Trophoblast cell (in vitro differentiated cells and primary cell): ENCODE measurements at regions not wholly inside any gene's neighbourhood (a gene's known extent, or its start where the extent isn't known, plus 50 kb on each side); places are given as distances from the start of the nearest gene placed in this dataset.
"Not testable (repeated sequence)": the region's sequence is repeated elsewhere in the genome, so short reads cannot be mapped to it uniquely, and the experiment has no call there.

Experiments
- DNase-seq, 2 donors: peaks; one replicate each; pipeline ENCODE4 v3.0.0-alpha.2; 2016
- H2AFZ ChIP-seq: 2 replicates; pipeline ENCODE4 v1.6.1; 2013; ENCODE audit warnings: low read length, moderate library complexity, mild to moderate bottlenecking; ENCODE audit not compliant: insufficient read depth, poor library complexity
- H2AK5ac ChIP-seq: 2 replicates; pipeline ENCODE4 v1.6.1; 2013; ENCODE audit warnings: mild to moderate bottlenecking, low read length
- H2BK120ac ChIP-seq: 2 replicates; pipeline ENCODE4 v1.6.1; 2013; ENCODE audit warnings: low read length, mild to moderate bottlenecking, moderate library complexity; ENCODE audit not compliant: insufficient read depth, poor library complexity
- H2BK12ac ChIP-seq: 2 replicates; pipeline ENCODE4 v1.6.1; 2013; ENCODE audit warnings: mild to moderate bottlenecking, low read length, moderate library complexity
- H2BK5ac ChIP-seq: 2 replicates; pipeline ENCODE4 v1.6.1; 2013; ENCODE audit warnings: low read length, low read depth, moderate library complexity, mild to moderate bottlenecking; ENCODE audit not compliant: poor library complexity
- H3K14ac ChIP-seq: 2 replicates; pipeline ENCODE4 v1.6.1; 2013; ENCODE audit warnings: mild to moderate bottlenecking, low read length
- H3K18ac ChIP-seq: 2 replicates; pipeline ENCODE4 v1.6.1; 2013; ENCODE audit warnings: mild to moderate bottlenecking, low read length
- H3K23ac ChIP-seq: 2 replicates; pipeline ENCODE4 v1.6.1; 2013; ENCODE audit warnings: low read length
- H3K27ac ChIP-seq: 2 replicates; pipeline ENCODE4 v1.5.1; 2013; ENCODE audit warnings: low read depth, mild to moderate bottlenecking, inconsistent platforms, low read length, moderate library complexity
- H3K27me3 ChIP-seq: 2 replicates; pipeline ENCODE4 v1.6.1; 2013; ENCODE audit warnings: inconsistent platforms, mild to moderate bottlenecking, low read length, moderate library complexity; ENCODE audit not compliant: insufficient read depth
- H3K36me3 ChIP-seq, 2 experiments: 1 replicate in 1 of 2; 2 replicates in 1 of 2; pipeline ENCODE4 v1.6.1; 2013; ENCODE audit warnings: low read length in 2 of 2, mild to moderate bottlenecking in 2 of 2, moderate library complexity in 1 of 2; ENCODE audit not compliant: insufficient read depth in 2 of 2, control insufficient read depth in 1 of 2
- H3K4ac ChIP-seq: 2 replicates; pipeline ENCODE4 v1.6.1; 2013; ENCODE audit warnings: low read depth, mild to moderate bottlenecking, low read length, moderate library complexity
- H3K4me1 ChIP-seq, 2 experiments: 1 replicate in 1 of 2; 2 replicates in 1 of 2; pipeline ENCODE4 v1.6.1; 2013; ENCODE audit warnings: low read length in 2 of 2, mild to moderate bottlenecking in 2 of 2, moderate library complexity in 1 of 2; ENCODE audit not compliant: insufficient read depth in 2 of 2, control insufficient read depth in 1 of 2
- H3K4me2 ChIP-seq: 2 replicates; pipeline ENCODE4 v1.6.1; 2013; ENCODE audit warnings: inconsistent platforms, mild to moderate bottlenecking, low read length, moderate library complexity
- H3K4me3 ChIP-seq: 2 replicates; pipeline ENCODE4 v1.5.1; 2013; ENCODE audit warnings: mild to moderate bottlenecking, low read depth, low read length, inconsistent platforms
- H3K79me1 ChIP-seq: one replicate; pipeline ENCODE4 v1.6.1; 2013; ENCODE audit warnings: low read length
- H3K79me2 ChIP-seq: 2 replicates; pipeline ENCODE4 v1.6.1; 2013; ENCODE audit warnings: low read length, mild to moderate bottlenecking; ENCODE audit not compliant: control insufficient read depth, insufficient read depth, poor library complexity
- H3K9ac ChIP-seq: 2 replicates; pipeline ENCODE4 v1.6.1; 2013; ENCODE audit warnings: mild to moderate bottlenecking, low read length
- H3K9me3 ChIP-seq: 2 replicates; pipeline ENCODE4 v1.6.1; 2013; ENCODE audit warnings: low read depth, mild to moderate bottlenecking, control low read depth, inconsistent platforms, low read length; ENCODE audit not compliant: insufficient read depth
- H4K12ac ChIP-seq: 2 replicates; pipeline ENCODE4 v1.6.1; 2013; ENCODE audit warnings: low read depth, mild to moderate bottlenecking, low read length, moderate library complexity
- H4K8ac ChIP-seq: 2 replicates; pipeline ENCODE4 v1.6.1; 2013; ENCODE audit warnings: low read depth, mild to moderate bottlenecking, low read length, moderate library complexity
- H4K91ac ChIP-seq: one replicate; pipeline ENCODE4 v1.6.1; 2013; ENCODE audit warnings: low read depth, mild to moderate bottlenecking, low read length, moderate library complexity
- WGBS: extraction: QIAGEN DNeasy Blood & Tissue Kit; methylation state at CpG from one replicate; pipeline ENCODE4 v1.1.7; 2013; ENCODE audit warnings: missing lambda C conversion rate; ENCODE audit not compliant: insufficient read length, insufficient coverage; ENCODE audit errors: extremely low coverage; 5-methylcytosine and 5-hydroxymethylcytosine counted together

- Histone ChIP-seq H3K4me2 (no peak overlapping the region), H3K9me3 (peaks cover 3% of the 10 kb centered on the region), H3K27me3 (no peaks in the 10 kb centered on the region), H3K14ac (no peak overlapping the region), H3K79me2 (no peaks in the 10 kb centered on the region), H3K9ac (no peak overlapping the region), H4K91ac (no peak overlapping the region), H4K12ac (no peak overlapping the region), H2BK120ac (no peak overlapping the region), H3K4me1 (peaks cover 6 to 11% of the 10 kb centered on the region in 2 experiments), H3K4me3 (no peak overlapping the region), H3K18ac (no peak overlapping the region), H3K79me1 (no peaks in the 10 kb centered on the region), H3K27ac (no peak overlapping the region), H3K4ac (no peak overlapping the region), H3K36me3 (no peaks in the 10 kb centered on the region), H3K23ac (no peak overlapping the region), H2BK5ac (no peak overlapping the region), H2AFZ (no peak overlapping the region), H2AK5ac (no peak overlapping the region), H2BK12ac (no peak overlapping the region), H4K8ac (no peak overlapping the region)
- WGBS = no CpG with 5 or more reads among the region's 4 CpGs
- DNase-seq = no peak
Observed at GRCh38 chr7:70893971-70894715, 237.8 kb upstream of the GALNT17 start.

- peaks cover 3% of the 10 kb centered on the region for H3K9me3 ChIP-seq
- peaks cover 6 to 11% of the 10 kb centered on the region in 2 experiments for H3K4me1 ChIP-seq
- H2BK12ac ChIP-seq = peak overlapping the region; percentile 6
- no peak overlapping the region for H3K27ac ChIP-seq
- no peaks in the 10 kb centered on the region for H3K79me2 ChIP-seq
- no peak overlapping the region for H4K12ac ChIP-seq
- no peaks in the 10 kb centered on the region for H3K79me1 ChIP-seq
- no peaks in the 10 kb centered on the region for H3K27me3 ChIP-seq
- peak overlapping the region; percentile 8 for H4K91ac ChIP-seq
- H4K8ac ChIP-seq = no peak overlapping the region
- H3K9ac ChIP-seq = no peak overlapping the region
- WGBS = no CpG with 5 or more reads among the region's 6 CpGs
- no peak overlapping the region for H2AK5ac ChIP-seq
- no peak overlapping the region for H3K4me2 ChIP-seq
- H2BK120ac ChIP-seq = no peak overlapping the region
- no peaks in the 10 kb centered on the region for H3K36me3 ChIP-seq
- no peak overlapping the region for H2BK5ac ChIP-seq
- H3K23ac ChIP-seq = no peak overlapping the region
- no peak overlapping the region for H2AFZ ChIP-seq
- no peak overlapping the region for H3K4ac ChIP-seq
- H3K14ac ChIP-seq = no peak overlapping the region
- H3K18ac ChIP-seq = no peak overlapping the region
- no peak for DNase-seq
- no peak overlapping the region for H3K4me3 ChIP-seq
Observed at GRCh38 chr7:70894799-70895198, 237.1 kb upstream of the GALNT17 start.

GRCh38 chr7:70895337-70896200 lies 236.4 kb upstream of the GALNT17 start:
- H3K36me3 ChIP-seq, H3K14ac ChIP-seq, H3K18ac ChIP-seq, H2BK12ac ChIP-seq, H2AFZ ChIP-seq, H3K23ac ChIP-seq, H3K9me3 ChIP-seq, H3K4me2 ChIP-seq, H2BK120ac ChIP-seq, H3K4ac ChIP-seq, H3K4me3 ChIP-seq, H3K27me3 ChIP-seq, H4K12ac ChIP-seq, H4K91ac ChIP-seq, H3K79me2 ChIP-seq, DNase-seq, H3K27ac ChIP-seq, H3K9ac ChIP-seq, H3K79me1 ChIP-seq, H4K8ac ChIP-seq, H2AK5ac ChIP-seq, H2BK5ac ChIP-seq: not testable (repeated sequence)
- H3K4me1 ChIP-seq = peaks cover 6 to 11% of the 10 kb centered on the region in 2 experiments
- no CpG with 5 or more reads among the region's 7 CpGs for WGBS

DNA sequence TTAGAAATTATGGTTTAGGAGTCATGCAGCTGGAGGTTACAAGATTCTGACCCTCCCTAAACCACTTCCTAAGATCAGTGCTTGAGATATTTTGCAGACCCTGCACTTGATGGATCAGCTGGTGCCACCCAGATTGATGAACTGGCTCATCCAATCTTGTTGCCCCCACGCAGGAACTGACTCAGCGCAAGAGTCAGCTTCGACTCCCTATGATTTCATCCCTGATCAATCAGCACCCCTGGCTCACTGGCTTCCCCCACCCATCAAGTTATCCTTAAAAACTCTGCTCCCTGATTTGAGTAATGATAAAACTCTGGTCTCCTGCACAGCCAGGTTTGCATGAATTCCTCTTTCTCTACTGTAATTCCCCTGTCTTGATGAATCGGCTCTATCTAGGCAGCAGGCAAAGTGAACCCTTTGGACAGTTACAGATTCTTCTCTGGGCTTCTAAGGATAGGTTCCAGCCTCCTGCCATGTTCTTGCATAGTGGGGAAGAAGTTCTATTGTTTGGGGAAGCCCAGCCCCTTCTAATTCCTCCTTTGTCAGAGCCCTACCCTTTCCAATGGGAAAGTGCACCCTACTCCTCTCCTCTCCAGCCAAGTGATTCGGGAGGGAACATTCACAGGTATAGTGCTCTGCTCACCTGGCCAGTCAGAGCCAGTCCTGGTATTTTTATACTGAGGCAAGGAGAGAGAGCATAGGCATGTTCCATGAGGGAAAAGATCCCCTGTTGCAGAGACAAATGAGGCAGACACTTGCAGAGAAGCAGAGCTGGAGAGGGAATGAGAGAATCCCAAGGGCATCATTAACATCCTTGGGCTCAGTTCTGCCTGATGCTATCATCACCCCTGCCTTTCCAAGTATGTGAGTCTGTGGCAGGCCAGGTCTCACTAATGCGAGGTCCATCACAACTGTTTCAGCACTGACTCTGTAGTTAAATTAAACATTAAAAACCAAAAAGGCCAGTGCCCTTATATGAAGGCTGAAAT lies 224.4 kb upstream of the GALNT17 start:
- H4K8ac ChIP-seq = no peak overlapping the region
- H2AFZ ChIP-seq = no peak overlapping the region
- H3K4me3 ChIP-seq = no peak overlapping the region
- no peaks in the 10 kb centered on the region for H3K79me2 ChIP-seq
- H3K27ac ChIP-seq = no peak overlapping the region
- H2BK5ac ChIP-seq = no peak overlapping the region
- peaks cover 3% of the 10 kb centered on the region for H3K79me1 ChIP-seq
- DNase-seq = no peak
- H3K4me2 ChIP-seq = no peak overlapping the region
- H3K23ac ChIP-seq = no peak overlapping the region
- no peak overlapping the region for H3K9ac ChIP-seq
- H3K4me1 ChIP-seq = peaks cover 3 to 11% of the 10 kb centered on the region in 2 experiments
- H4K12ac ChIP-seq = no peak overlapping the region
- WGBS = no CpG with 5 or more reads among the region's 6 CpGs
- no peak overlapping the region for H2AK5ac ChIP-seq
- no peak overlapping the region for H3K14ac ChIP-seq
- H2BK120ac ChIP-seq = no peak overlapping the region
- no peak overlapping the region for H2BK12ac ChIP-seq
- no peaks in the 10 kb centered on the region for H3K36me3 ChIP-seq
- H4K91ac ChIP-seq = no peak overlapping the region
- H3K4ac ChIP-seq = no peak overlapping the region
- H3K18ac ChIP-seq = no peak overlapping the region
- H3K27me3 ChIP-seq = no peaks in the 10 kb centered on the region
- H3K9me3 ChIP-seq = no peaks in the 10 kb centered on the region
